Astrocyte (in vitro differentiated cells and primary cell): ENCODE measurements at regions not wholly inside any gene's neighbourhood (a gene's known extent, or its start where the extent isn't known, plus 50 kb on each side); places are given as distances from the start of the nearest gene placed in this dataset.

ENCODE experiments used
- DNase-seq: peaks from one replicate; pipeline ENCODE4 v3.0.0-alpha.2; 2010; ENCODE audit warnings: low read depth
- FAIRE-seq: peaks from 2 replicates; lab custom pipeline; 2011; peaks lifted over from hg19 to GRCh38; lab: Jason Lieb, UNC
- H2AFZ ChIP-seq: 2 replicates; pipeline ENCODE4 v1.6.0; 2012; ENCODE audit warnings: low read depth, low read length, inconsistent platforms
- H3K27ac ChIP-seq: 2 replicates; pipeline ENCODE4 v1.5.1; 2011; ENCODE audit warnings: low read depth, low read length, inconsistent platforms
- H3K27me3 ChIP-seq: 2 replicates; pipeline ENCODE4 v1.6.0; 2011; ENCODE audit warnings: low read length, inconsistent platforms; ENCODE audit not compliant: insufficient read depth
- H3K36me3 ChIP-seq: 2 replicates; pipeline ENCODE4 v1.5.1; 2011; ENCODE audit warnings: low read length, inconsistent platforms; ENCODE audit not compliant: insufficient read depth
- H3K4me1 ChIP-seq: 2 replicates; pipeline ENCODE4 v1.5.1; 2011; ENCODE audit warnings: low read length, inconsistent platforms; ENCODE audit not compliant: insufficient read depth
- H3K4me2 ChIP-seq: 2 replicates; pipeline ENCODE4 v1.6.0; 2012; ENCODE audit warnings: low read length, inconsistent platforms
- H3K4me3 ChIP-seq: 2 replicates; pipeline ENCODE4 v1.5.1; 2011; ENCODE audit warnings: low read depth, mild to moderate bottlenecking, low read length, inconsistent platforms; ENCODE audit not compliant: insufficient read depth
- H3K79me2 ChIP-seq: 2 replicates; pipeline ENCODE4 v1.6.0; 2012; ENCODE audit warnings: mild to moderate bottlenecking, low read length, inconsistent platforms; ENCODE audit not compliant: insufficient read depth
- H3K9ac ChIP-seq: 2 replicates; pipeline ENCODE4 v1.6.0; 2012; ENCODE audit warnings: mild to moderate bottlenecking, low read length, inconsistent platforms
- H3K9me3 ChIP-seq: 2 replicates; pipeline ENCODE4 v1.5.1; 2012; ENCODE audit warnings: low read depth, mild to moderate bottlenecking, low read length, inconsistent platforms; ENCODE audit not compliant: insufficient read depth
- H4K20me1 ChIP-seq: 2 replicates; pipeline ENCODE4 v1.6.0; 2012; ENCODE audit warnings: low read length, inconsistent platforms; ENCODE audit not compliant: insufficient read depth
- H3K27ac Mint-ChIP-seq: one replicate; pipeline ENCODE4 v1.8.0; 2021; ENCODE audit warnings: mild to moderate bottlenecking, mixed read lengths; ENCODE audit not compliant: unreplicated experiment
- H3K27me3 Mint-ChIP-seq: one replicate; pipeline ENCODE4 v1.8.0; 2021; ENCODE audit warnings: low read depth, mixed read lengths; ENCODE audit not compliant: unreplicated experiment
- H3K36me3 Mint-ChIP-seq: one replicate; pipeline ENCODE4 v1.8.0; 2021; ENCODE audit warnings: low read depth, mixed read lengths; ENCODE audit not compliant: unreplicated experiment
- H3K4me1 Mint-ChIP-seq: one replicate; pipeline ENCODE4 v1.8.0; 2021; ENCODE audit warnings: low read depth, mixed read lengths; ENCODE audit not compliant: unreplicated experiment
- H3K4me3 Mint-ChIP-seq: one replicate; pipeline ENCODE4 v1.8.0; 2021; ENCODE audit warnings: mild to moderate bottlenecking, moderate library complexity, mixed read lengths; ENCODE audit not compliant: unreplicated experiment
- H3K9me3 Mint-ChIP-seq: one replicate; pipeline ENCODE4 v1.8.0; 2021; ENCODE audit warnings: mild to moderate bottlenecking, mixed read lengths; ENCODE audit not compliant: unreplicated experiment
- EZH2 ChIP-seq: IDR thresholded peaks from 2 replicates; pipeline ENCODE4 v1.6.1; 2012; ENCODE audit warnings: mild to moderate bottlenecking, low read length, inconsistent platforms; ENCODE audit not compliant: insufficient read depth
- TF ChIP-seq, protein P1 (sequence below): IDR thresholded peaks from 2 replicates; pipeline ENCODE4 v1.5.1; 2011; ENCODE audit warnings: low read depth, mild to moderate bottlenecking, inconsistent platforms, low read length, moderate library complexity; ENCODE audit not compliant: insufficient read depth

DNA sequence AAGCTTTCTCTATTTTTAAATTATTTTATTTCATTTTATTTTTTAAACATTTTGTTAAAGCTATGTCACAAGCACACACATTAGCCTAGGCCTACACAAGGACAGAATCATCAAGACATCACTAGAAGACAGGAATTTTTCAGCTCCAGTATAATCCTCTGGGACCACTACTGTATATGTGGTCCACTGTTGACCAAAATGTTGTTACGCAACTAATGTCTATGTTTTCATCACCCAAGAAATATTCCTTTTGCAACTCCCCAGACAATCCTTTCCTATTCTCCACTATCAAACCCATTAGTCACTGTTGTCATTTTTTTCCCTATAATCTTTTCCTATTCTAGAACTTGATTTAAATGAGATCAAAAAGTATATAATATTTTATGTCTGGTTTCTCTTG lies 2371.7 kb upstream of the C9orf72 start:
- Mint-ChIP-seq H3K4me3 (no peak overlapping the region), H3K36me3 (no peaks in the 10 kb centered on the region), H3K27ac (no peak overlapping the region), H3K27me3 (no peaks in the 10 kb centered on the region), H3K9me3 (no peaks in the 10 kb centered on the region), H3K4me1 (no peaks in the 10 kb centered on the region)
- Histone ChIP-seq H3K9ac (no peak overlapping the region), H3K79me2 (no peaks in the 10 kb centered on the region), H3K9me3 (no peaks in the 10 kb centered on the region), H4K20me1 (no peaks in the 10 kb centered on the region), H3K4me2 (no peak overlapping the region), H2AFZ (no peak overlapping the region), H3K4me1 (no peaks in the 10 kb centered on the region), H3K27ac (no peak overlapping the region), H3K4me3 (no peak overlapping the region), H3K36me3 (no peaks in the 10 kb centered on the region), H3K27me3 (no peaks in the 10 kb centered on the region)
- FAIRE-seq, result no peak
- TF ChIP-seq EZH2, result no peak
- TF ChIP-seq, protein P1, sequence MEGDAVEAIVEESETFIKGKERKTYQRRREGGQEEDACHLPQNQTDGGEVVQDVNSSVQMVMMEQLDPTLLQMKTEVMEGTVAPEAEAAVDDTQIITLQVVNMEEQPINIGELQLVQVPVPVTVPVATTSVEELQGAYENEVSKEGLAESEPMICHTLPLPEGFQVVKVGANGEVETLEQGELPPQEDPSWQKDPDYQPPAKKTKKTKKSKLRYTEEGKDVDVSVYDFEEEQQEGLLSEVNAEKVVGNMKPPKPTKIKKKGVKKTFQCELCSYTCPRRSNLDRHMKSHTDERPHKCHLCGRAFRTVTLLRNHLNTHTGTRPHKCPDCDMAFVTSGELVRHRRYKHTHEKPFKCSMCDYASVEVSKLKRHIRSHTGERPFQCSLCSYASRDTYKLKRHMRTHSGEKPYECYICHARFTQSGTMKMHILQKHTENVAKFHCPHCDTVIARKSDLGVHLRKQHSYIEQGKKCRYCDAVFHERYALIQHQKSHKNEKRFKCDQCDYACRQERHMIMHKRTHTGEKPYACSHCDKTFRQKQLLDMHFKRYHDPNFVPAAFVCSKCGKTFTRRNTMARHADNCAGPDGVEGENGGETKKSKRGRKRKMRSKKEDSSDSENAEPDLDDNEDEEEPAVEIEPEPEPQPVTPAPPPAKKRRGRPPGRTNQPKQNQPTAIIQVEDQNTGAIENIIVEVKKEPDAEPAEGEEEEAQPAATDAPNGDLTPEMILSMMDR, result no peak
- no peak for DNase-seq

DNA sequence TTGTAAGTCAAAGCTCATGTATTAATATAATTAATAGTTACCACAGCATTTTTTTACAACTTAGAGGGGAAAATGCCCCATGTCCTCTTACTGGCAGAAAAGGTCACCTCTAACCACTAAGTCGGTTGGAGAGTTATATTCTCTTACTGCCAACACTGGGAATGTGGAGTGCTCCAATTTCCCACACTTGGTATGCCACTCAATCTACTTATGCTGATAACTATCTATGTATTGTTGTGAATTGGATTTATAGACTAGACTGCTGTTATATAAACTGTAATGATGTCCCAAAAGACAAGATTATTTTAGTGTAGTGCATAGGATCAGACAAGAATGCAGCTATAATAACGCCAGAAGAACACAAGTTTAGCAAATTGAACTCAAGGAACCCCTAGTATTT lies 2385.2 kb upstream of the C9orf72 start:
- no peak overlapping the region for H3K9ac ChIP-seq
- no peak for TF ChIP-seq EZH2
- TF ChIP-seq, protein P1, result no peak
- no peak overlapping the region for H3K27ac Mint-ChIP-seq
- H3K9me3 Mint-ChIP-seq, result no peaks in the 10 kb centered on the region
- no peaks in the 10 kb centered on the region for H3K4me1 ChIP-seq
- H3K36me3 Mint-ChIP-seq, result no peaks in the 10 kb centered on the region
- H3K79me2 ChIP-seq, result no peaks in the 10 kb centered on the region
- FAIRE-seq, result no peak
- DNase-seq, result no peak
- no peak overlapping the region for H3K4me2 ChIP-seq
- no peaks in the 10 kb centered on the region for H3K27me3 ChIP-seq
- H4K20me1 ChIP-seq, result no peaks in the 10 kb centered on the region
- H3K36me3 ChIP-seq, result no peaks in the 10 kb centered on the region
- H3K4me3 Mint-ChIP-seq, result no peak overlapping the region
- H3K27ac ChIP-seq, result no peak overlapping the region
- no peaks in the 10 kb centered on the region for H3K27me3 Mint-ChIP-seq
- no peaks in the 10 kb centered on the region for H3K9me3 ChIP-seq
- H2AFZ ChIP-seq, result no peak overlapping the region
- H3K4me1 Mint-ChIP-seq, result peaks cover 7% of the 10 kb centered on the region
- no peak overlapping the region for H3K4me3 ChIP-seq

DNA sequence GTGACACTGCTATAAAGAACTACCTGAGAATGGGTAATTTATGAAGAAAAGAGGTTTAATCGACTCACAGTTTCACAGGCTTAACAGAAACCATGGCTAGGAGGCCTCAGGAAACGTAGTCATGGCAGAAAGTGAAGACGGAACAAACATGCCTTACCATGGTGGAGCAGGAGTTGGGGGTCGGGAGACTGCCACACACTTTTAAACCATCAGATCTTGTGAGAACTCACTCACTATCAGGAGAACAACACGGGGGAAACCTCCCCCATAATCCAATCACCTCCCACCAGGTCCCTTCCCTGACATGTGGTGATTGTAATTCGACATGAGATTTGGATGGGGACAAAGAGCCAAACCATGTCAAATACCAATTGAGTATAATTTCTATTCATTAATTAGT lies 2392.6 kb upstream of the C9orf72 start:
- Histone ChIP-seq H3K36me3 (no peaks in the 10 kb centered on the region), H3K9ac (no peak overlapping the region), H3K4me1 (no peaks in the 10 kb centered on the region), H2AFZ (no peak overlapping the region), H3K27ac (no peak overlapping the region), H3K79me2 (no peaks in the 10 kb centered on the region), H3K4me3 (no peak overlapping the region), H4K20me1 (no peaks in the 10 kb centered on the region), H3K4me2 (no peak overlapping the region), H3K27me3 (no peaks in the 10 kb centered on the region), H3K9me3 (no peaks in the 10 kb centered on the region)
- TF ChIP-seq EZH2, result no peak
- TF ChIP-seq, protein P1, result no peak
- H3K27ac Mint-ChIP-seq, result peak overlapping the region; percentile 100
- FAIRE-seq (no peak), DNase-seq (no peak)
- peak overlapping the region; percentile 9 for H3K4me3 Mint-ChIP-seq
- H3K4me1 Mint-ChIP-seq, result peaks cover 34% of the 10 kb centered on the region
- no peaks in the 10 kb centered on the region for H3K27me3 Mint-ChIP-seq
- H3K9me3 Mint-ChIP-seq, result peaks cover 4% of the 10 kb centered on the region
- H3K36me3 Mint-ChIP-seq, result no peaks in the 10 kb centered on the region
